ENCODE measurements at regions not wholly inside any gene's neighbourhood (a gene's known extent, or its start where the extent isn't known, plus 50 kb on each side); places are given as distances from the start of the nearest gene placed in this dataset.
A peak's percentile ranks its signal among the peaks of the same experiment; 100 is the strongest.

DNA sequence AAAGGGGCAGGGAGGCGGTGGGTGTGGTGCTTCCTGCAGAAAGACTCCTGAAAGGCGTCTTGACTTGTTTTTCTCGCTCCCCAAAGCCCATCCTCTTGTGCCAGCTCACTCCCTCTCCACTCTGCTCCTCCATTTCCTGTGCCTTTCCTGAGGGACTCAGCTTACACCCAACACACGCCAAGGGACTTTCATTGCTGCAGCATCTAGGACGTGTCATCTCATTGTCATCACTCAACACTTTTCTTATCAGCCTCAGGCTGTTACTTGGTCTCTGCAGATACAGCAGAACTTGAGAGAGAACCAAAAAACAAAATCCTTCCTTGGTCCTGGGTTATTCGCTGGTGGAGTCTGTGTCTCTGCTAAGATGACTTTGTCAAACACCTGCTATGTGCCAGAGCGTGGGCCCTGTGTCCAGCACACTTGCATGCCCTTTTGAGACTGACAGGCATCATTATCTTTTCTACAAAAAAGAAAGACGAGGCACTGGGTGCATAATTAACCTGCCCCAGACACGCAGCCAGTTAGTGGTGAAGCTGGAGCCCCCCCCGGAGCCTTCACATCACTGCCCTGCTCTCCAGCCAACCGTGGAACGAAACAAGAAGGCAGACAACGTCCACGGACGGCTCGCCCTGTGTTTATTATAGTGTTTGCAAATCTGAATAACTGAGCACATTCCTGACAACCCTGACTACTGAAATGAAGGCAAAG is 261.7 kb upstream of the HDAC4 start (continued):
- TF ChIP-seq KLF16 (tag by site-specific recombination; IDR thresholded peaks at IDR 0.05), result no peak
- no peak for TF ChIP-seq HOXC10 (CRISPR knock-in tag; IDR thresholded peaks at IDR 0.05)
- no peak for TF ChIP-seq ZNF404 (tag by site-specific recombination; IDR thresholded peaks at IDR 0.05)
- no peak for TF ChIP-seq ZNF670 (tag by site-specific recombination; IDR thresholded peaks at IDR 0.05; ENCODE audit: low read depth)

GRCh38 chr2:239661334-239662312 is 260.8 kb upstream of the HDAC4 start:
- ChIA-PET POLR2A (no interaction called here), CTCF (no interaction called here)
- Histone ChIP-seq H3K36me3 (ENCODE audit: control insufficient read depth in 2 of 2, insufficient read depth in 1 of 2, low read length in 2 of 2) (no peaks in the 10 kb centered on the region), H3K4me1 (ENCODE audit: control insufficient read depth, insufficient read depth, low read length) (no peaks in the 10 kb centered on the region), H3K27ac (ENCODE audit: extremely low read depth, low read depth, low read length) (no peak overlapping the region), H3K9me3 (ENCODE audit: control insufficient read depth, insufficient read depth, low read depth, low read length) (no peaks in the 10 kb centered on the region), H3K4me3 (ENCODE audit: low read depth, low read length) (no peak overlapping the region)
- peak; percentile 69; the same call in 1 of the 2 replicates for TF ChIP-seq KLF17 (tag by site-specific recombination; IDR thresholded peaks at IDR 0.05)
- TF ChIP-seq ZNF658 (tag by site-specific recombination; IDR thresholded peaks at IDR 0.05), result no peak

GRCh38 chr2:239660390-239661230 is 259.8 kb upstream of the HDAC4 start:
- Histone ChIP-seq H3K9me3 (ENCODE audit: control insufficient read depth, insufficient read depth, low read depth, low read length) (no peaks in the 10 kb centered on the region), H3K4me1 (ENCODE audit: control insufficient read depth, insufficient read depth, low read length) (no peaks in the 10 kb centered on the region), H3K27ac (ENCODE audit: extremely low read depth, low read depth, low read length) (no peak overlapping the region), H3K36me3 (ENCODE audit: control insufficient read depth in 2 of 2, insufficient read depth in 1 of 2, low read length in 2 of 2) (no peaks in the 10 kb centered on the region), H3K4me3 (ENCODE audit: low read depth, low read length) (no peak overlapping the region)
- POLR2A ChIA-PET, result no interaction called here
- CTCF ChIA-PET, result no interaction called here
- no peak for TF ChIP-seq ZNF596 (tag by site-specific recombination; IDR thresholded peaks at IDR 0.05)
- TF ChIP-seq BCL11B (tag by site-specific recombination; IDR thresholded peaks at IDR 0.05; ENCODE audit: low read depth), result no peak
- no peak for TF ChIP-seq ZNF48 (tag by site-specific recombination; IDR thresholded peaks at IDR 0.05)

DNA sequence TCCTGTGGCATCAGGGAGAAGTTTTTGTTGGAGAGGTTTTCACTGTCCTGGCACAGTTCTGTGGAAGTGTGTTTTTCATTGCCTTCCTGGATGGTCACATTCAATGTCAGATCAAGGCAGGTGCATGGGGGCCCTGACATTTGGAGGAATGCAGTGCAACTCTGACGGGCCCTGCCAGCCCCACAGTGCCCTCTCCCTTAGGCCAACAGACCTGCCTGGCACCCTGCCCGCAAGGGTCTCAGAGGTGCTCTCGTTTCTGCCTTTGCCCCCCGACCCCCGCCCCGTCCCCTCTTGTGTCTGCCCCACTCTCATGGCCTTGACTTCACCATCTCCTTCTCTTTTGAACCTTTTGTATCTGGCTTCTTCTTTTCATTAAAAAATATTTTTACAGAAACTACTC is 257.2 kb upstream of the HDAC4 start:
- H3K36me3 ChIP-seq (ENCODE audit: control insufficient read depth in 2 of 2, insufficient read depth in 1 of 2, low read length in 2 of 2), result no peaks in the 10 kb centered on the region
- H3K9me3 ChIP-seq (ENCODE audit: control insufficient read depth, insufficient read depth, low read depth, low read length), result no peaks in the 10 kb centered on the region
- TF ChIP-seq ZBTB8A (tag by site-specific recombination; IDR thresholded peaks at IDR 0.05) (no peak), KLF8 (tag by site-specific recombination; IDR thresholded peaks at IDR 0.05) (no peak), ZBTB26 (tag by site-specific recombination; optimal IDR thresholded peaks at IDR 0.05) (no peak), ZNF311 (tag by site-specific recombination; IDR thresholded peaks at IDR 0.05; ENCODE audit: borderline replicate concordance) (no peak), ZNF571 (tag by site-specific recombination; IDR thresholded peaks at IDR 0.05) (no peak), ZNF19 (tag by site-specific recombination; IDR thresholded peaks at IDR 0.05; ENCODE audit: low read depth) (no peak), GLIS2 (tag by site-specific recombination; IDR thresholded peaks at IDR 0.05) (no peak), MYNN (tag by site-specific recombination; IDR thresholded peaks at IDR 0.05; ENCODE audit: borderline replicate concordance) (no peak), ZNF239 (tag by site-specific recombination; IDR thresholded peaks at IDR 0.05) (no peak), ZBTB48 (tag by site-specific recombination; IDR thresholded peaks at IDR 0.05) (no peak), REPIN1 (tag by site-specific recombination; IDR thresholded peaks at IDR 0.05; ENCODE audit: low read depth) (no peak)
- H3K4me1 ChIP-seq (ENCODE audit: control insufficient read depth, insufficient read depth, low read length), result no peaks in the 10 kb centered on the region
- no peak overlapping the region for H3K4me3 ChIP-seq (ENCODE audit: low read depth, low read length)
- ChIA-PET CTCF (no interaction called here), POLR2A (interaction anchor here (0.7 kb wide), 1 partner anchor 25 kb away, joined by 3 read pairs; no protein-coding TSS in a partner anchor)
- H3K27ac ChIP-seq (ENCODE audit: extremely low read depth, low read depth, low read length), result no peak overlapping the region

Measured in HEK293 (cell line).